ENCODE measurements at regions not wholly inside any gene's neighbourhood (a gene's known extent, or its start where the extent isn't known, plus 50 kb on each side); places are given as distances from the start of the nearest gene placed in this dataset.

DNA sequence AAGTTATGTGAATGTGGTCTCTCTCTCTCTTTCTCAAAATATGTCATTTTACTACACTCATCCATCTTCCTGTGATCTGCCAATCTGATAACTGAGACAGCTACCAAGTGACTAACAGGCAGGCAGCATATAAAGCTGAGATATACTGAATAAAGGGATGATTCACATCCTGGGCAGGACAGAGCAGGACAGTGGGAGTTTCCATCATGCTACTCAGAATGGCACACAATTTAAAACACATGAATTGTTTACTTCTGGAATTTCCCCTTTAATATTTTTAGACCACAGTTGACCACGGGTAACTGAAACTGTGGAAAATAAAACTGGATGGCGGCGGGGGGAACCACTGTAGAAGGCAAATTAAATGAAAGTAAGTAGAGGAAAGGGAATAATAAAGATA lies 58.6 kb upstream of the DCTD start:
- TF ChIP-seq CTCF (conservative IDR thresholded peaks at IDR 0.05) (no peak), EZH2 (IDR thresholded peaks at IDR 0.05; ENCODE audit: low read depth) (no peak)
